ENCODE measurements at regions not wholly inside any gene's neighbourhood (a gene's known extent, or its start where the extent isn't known, plus 50 kb on each side); places are given as distances from the start of the nearest gene placed in this dataset.
"Not testable (repeated sequence)": the region's sequence is repeated elsewhere in the genome, so short reads cannot be mapped to it uniquely, and the experiment has no call there.

- no peak for DNase-seq
Measured at GRCh38 chr1:203926025-203926540, 64.7 kb downstream of the SNRPE start.

DNA sequence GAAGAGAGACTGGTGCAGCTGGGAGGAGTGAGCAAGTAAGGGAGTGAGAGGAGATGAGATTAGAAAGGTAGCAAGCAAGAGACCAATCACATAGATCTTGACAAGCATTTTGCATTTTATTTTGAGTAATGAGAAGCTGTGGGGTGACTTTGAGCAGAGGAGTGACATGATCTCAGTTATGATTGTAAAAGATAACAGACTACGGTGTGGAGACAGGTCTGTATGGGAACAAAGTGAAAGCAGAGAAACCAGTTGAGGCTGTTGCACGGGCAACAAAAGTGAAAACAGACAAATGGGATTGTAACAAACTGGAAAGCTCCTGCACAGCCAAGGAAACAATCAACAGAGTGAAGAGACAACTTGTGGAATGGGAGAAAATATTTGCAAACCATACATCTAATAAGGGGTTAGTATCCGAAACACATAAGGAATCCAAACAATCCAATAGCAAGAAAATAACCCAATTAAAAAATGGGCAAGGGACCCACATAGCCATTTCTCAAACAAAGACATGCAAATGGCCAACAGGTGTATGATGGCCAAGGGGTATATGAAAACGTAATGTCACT, 68.4 kb downstream of the SNRPE start:
- no peak for DNase-seq

DNA sequence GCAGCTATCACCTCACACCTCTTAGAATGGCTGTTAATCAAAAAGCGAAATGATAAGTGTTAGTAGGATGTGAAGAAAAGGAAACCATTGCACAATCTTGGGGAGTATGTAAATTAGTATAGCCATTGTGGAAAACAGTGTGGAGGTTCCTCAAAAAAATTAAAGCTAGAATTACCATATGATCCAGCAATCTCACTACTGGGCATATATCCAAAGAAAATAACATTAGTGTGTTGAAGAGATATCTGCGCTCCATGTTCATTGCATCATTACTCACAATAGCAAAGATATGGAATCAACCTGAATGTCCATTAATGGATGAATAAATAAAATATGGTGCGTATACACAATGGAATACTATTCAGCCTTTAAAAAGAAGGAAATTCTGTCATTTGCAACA, 68.9 kb downstream of the SNRPE start:
- DNase-seq = peak; percentile 52

- peak; percentile 23 for DNase-seq
Measured at GRCh38 chr1:203931953-203932352, 70.6 kb downstream of the SNRPE start.

- DNase-seq = no peak
Measured at GRCh38 chr1:203932556-203932955, 71.2 kb downstream of the SNRPE start.

DNA sequence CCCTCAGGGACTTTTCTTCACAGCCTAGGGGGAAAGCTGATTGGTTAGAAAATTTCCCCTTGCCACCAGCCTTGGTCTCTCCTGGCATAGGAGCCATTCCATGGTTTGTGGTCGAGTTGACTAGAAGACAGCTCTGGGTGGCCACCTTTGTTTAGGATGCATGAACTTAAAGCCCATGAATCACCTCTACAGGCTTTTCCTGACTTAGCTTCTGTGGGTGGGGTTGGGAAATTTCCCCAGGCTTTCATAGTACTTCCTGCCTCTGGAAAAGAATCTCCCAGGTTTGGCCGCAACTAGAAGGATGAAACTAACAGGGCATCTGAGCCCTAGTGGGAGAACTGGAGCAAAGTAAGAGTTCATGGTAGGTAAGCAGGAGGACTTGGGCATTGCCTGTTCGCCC, 72.6 kb downstream of the SNRPE start:
- DNase-seq = peak; percentile 10

DNA sequence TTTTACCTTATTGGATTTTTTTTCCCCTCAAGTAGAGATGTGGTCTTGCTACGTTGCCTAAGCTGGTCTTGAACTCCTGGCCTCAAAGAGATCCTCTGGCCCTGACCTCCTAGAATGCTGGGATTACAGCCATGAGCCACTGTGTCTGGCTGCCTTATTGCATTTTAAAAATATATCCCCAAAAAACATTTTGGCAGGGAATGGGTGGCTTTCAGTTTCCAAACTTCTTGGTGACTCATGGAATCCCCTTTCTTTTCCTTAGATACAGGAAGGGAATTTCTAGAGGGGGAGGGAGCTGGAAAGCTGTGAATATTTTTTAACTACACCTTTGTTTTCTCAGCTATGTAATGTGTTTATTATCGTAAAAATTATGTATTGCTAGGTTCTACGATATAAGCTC, 73.3 kb downstream of the SNRPE start:
- DNase-seq = peak; percentile 17

DNA sequence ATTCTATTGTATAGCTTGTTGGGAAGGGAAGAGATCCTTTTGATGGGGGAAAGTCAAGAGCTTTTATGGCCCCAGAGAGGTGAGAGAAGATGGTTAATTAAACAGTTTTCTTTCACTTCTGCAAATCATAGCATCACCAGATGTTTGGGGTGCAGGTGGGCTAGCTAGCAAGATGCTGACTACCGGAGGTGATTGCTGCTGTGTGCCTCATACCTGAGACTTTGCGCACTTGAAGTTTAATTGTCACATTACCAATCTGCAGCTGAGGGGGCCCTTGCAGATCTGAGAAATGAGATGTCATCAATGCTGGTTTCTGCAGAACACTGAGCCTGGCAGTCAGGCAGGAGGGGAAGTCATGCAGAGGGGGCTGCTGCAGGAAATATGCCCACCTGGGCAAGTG, 73.9 kb downstream of the SNRPE start:
- no peak for DNase-seq

DNA sequence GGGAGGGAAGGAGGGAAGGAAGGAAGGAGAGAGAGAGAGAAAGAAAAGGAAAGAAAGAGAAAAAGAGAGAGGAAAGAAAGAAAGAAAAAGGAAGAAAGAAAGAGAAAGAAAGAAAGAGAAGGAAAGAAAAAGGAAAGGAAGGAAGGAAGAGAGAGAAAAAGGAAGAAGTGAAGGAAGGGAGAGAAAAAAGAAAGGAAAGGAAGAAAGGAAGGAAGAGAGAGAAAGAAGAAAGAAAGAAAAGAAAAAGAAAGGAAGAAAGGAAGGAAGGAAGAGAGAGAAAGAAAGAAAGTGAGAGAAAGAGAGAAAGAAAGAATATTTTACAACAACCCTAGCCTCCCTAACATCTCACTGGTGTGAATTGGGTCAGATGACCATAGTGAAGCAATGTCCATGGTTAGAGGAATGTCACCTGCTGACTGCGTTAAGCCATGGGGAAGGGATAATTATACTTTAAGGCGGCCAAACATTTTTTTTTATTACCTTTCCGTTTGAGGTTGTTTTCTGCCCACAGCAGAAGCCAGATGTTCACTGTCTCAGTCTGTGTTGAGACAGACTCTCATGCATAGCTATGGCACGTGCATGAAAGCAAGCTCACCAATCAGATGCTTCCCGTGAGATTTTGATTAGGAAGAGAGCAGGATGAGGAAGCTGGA, 76.4 kb downstream of the SNRPE start:
- no peak for DNase-seq

- no peak for DNase-seq
Measured at GRCh38 chr1:203944651-203945404, 83.4 kb downstream of the SNRPE start.

- no peak for DNase-seq
Measured at GRCh38 chr1:203954293-203954692, 92.9 kb downstream of the SNRPE start.

- DNase-seq = no peak
Measured at GRCh38 chr1:203954788-203955552, 93.6 kb downstream of the SNRPE start.

DNA sequence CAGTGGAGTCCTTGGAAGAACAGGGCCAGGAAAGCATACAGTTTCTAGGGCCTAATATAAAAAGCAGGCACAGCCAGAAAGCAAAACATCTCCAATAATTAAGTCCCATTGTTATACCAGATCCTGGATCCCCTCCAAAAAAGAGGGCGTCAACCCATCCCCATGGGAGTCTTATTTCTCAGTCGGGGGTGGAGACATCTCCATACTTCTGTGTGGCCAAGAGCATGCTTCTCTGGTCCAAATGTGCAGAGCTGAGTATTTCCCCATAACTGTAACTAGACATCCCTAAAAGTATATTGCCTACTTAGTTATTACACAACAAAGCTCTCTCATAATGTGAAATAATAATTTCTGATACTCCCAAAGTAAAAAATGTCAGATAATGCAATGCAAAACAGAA, 104.2 kb upstream of the SOX13 start:
- DNase-seq = no peak

DNA sequence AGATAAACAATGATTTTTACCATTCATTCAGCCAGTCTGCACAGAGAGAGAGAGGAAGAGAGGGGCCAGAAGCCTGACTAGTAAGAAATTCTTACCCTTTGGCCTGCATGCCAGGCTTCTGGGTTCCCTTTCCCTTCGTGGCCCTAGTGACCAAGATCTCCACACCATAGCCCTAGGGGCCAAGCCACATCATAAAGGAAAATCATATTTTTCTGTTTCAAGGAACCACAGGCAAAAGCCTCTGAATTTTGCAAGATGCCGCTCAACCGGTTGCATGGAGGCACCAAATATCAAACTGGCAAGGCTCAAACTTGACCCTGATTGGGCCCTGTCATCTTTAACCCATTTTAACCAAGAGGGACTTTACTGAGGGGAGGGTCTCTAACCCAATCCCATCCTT, 103.1 kb upstream of the SOX13 start:
- no peak for DNase-seq

GRCh38 chr1:203985044-203985443, 87.9 kb upstream of the SOX13 start:
- DNase-seq = no peak

DNA sequence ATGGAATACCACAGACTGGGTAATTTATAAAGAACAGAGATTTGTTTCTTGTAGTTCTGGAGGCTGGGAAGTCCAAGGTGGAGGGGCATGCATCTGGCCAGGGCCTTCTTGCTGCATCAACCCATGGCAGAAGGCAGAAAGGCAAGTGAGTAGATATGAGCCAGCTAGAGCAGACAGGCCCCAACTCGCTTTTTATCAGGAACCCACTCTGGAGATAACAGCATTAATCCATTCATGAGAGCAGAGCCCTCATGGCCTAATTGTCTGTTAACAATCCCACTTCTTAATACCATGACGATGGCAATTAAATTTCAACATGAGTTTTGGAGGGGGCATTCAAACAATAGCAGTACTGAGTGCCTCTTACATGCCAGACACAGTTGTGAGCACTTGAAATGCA, 87.2 kb upstream of the SOX13 start:
- no peak for DNase-seq

DNA sequence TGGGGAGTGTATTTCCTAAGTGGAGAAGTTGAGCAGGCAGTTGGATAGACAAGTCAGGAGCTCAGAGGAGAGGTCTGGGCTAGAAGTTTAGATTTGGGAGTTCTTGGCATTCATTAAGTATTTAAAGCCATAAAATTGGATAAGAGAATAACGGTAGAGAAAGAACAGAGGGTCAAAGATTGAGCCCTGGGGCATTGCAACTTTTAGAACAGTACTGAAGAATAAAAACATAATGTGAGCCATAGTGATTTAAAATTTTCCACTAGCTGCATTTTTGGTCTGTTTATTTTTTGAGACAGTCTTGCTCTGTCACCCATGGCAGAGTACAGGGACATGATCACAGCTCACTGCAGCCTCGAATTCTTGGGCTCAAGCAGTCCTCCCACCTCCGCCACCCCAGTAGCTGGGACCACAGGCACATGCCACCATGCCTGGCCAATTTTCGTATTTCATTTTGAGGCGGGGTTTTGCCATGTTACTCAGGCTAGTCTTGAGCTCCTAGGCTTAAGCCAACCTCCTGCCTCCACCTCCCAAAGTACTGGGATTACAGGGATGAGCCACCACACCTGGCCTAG, 85.9 kb upstream of the SOX13 start:
- DNase-seq = no peak

DNA sequence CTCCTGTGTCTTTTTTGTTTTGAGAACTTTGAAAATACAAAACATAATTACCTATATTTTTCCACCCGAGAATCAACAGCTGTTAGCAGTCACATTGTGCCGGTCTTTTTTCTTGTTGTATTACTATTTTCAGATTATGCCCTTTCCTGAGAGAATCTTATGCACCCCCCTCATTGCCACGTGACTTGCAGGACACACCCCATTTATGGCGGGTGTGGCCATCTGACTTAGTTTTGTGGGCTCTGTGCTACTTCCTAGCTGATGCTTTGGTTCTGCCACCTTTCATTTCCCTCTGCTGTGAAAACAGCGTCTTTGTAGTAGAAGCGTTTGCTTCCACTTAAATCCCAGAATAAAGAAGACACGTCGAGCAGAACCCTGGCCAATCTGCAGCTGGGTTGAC, 82.8 kb upstream of the SOX13 start:
- DNase-seq = no peak

GRCh38 chr1:203992440-203992839, 80.5 kb upstream of the SOX13 start:
- peak; percentile 47 for DNase-seq

DNA sequence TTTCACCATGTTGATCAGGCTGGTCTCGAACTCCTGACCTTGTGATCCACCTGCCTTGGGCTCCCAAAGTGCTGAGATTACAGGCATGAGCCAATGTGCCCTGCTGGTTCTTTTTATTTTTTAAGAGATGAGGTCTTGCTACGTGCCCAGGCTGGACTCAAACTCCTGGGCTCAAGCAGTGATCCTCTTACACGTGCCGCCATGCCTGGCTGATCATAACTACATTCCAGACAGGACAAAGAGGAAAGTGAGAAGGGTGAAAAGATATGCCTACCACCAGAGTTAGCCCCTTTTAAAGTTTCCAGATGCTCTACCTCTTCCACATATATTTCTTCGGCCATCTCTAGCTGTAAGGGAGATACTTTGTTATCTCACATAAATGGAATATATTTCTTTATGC, 79.7 kb upstream of the SOX13 start:
- DNase-seq = no peak

- peak; percentile 70 for DNase-seq
Measured at GRCh38 chr1:203995228-203995627, 77.7 kb upstream of the SOX13 start.

DNA sequence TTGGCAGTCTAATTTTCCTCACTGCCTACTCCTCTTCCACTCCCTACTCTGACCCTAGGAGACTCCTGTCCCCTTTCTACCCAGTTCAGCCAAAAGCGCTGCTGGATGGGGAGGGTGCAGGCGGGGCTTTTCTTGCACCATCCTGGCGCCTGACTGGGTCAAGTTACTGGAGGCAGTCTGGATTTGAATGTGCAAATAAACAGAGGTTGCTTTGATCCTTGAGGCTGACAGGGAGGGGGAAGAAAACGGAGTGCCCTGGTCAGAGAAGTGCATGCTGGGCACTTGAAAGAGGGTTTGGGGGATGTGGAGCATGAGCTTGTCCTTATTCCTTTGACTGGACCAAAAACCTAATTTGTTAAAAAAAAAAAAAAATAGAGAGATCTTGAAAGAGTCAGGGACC, 76.8 kb upstream of the SOX13 start:
- DNase-seq = no peak

DNA sequence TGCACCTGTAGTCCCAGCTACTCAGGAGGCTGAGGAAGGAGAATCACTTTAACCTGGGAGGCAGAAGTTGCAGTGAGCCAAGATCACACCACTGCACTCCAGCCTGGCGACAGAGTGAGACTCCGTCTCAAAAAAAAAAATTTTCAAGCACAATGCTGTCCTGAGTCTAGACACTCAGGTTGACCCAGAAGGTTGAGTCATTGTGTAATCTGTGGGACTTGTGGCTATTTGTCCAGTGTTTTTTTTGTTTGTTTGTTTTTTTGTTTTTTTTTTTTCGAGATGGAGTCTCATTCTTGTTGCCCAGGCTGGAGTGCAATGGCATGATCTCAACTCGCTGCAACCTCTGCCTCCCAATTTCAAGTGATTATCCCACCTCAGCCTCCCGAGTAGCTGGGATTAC, 74.3 kb upstream of the SOX13 start:
- not testable (repeated sequence) for DNase-seq
